VCaP (cell line): ENCODE measurements at regions not wholly inside any gene's neighbourhood (a gene's known extent, or its start where the extent isn't known, plus 50 kb on each side); places are given as distances from the start of the nearest gene placed in this dataset.

Experiments used
- H3K27ac ChIP-seq: fragments of 450-650 bp; 2 replicates; pipeline ENCODE4 v1.5.1; 2017
- CTCF ChIP-seq: fragments of 450-650 bp; conservative IDR thresholded peaks from 2 replicates; pipeline ENCODE4 v1.5.1; 2017; ENCODE audit warnings: mild to moderate bottlenecking, moderate library complexity

- H3K27ac ChIP-seq = no peak overlapping the region
- TF ChIP-seq CTCF = no peak
Observed at GRCh38 chr5:144913661-144914060, 743.0 kb downstream of the KCTD16 start.

- no peak overlapping the region for H3K27ac ChIP-seq
- no peak for TF ChIP-seq CTCF
Observed at GRCh38 chr5:144896473-144896872, 725.8 kb downstream of the KCTD16 start.

- no peak for TF ChIP-seq CTCF
- H3K27ac ChIP-seq = no peak overlapping the region
Observed at GRCh38 chr5:144886668-144887067, 716.0 kb downstream of the KCTD16 start.

- H3K27ac ChIP-seq = no peak overlapping the region
- no peak for TF ChIP-seq CTCF
Observed at GRCh38 chr5:144882739-144883283, 712.1 kb downstream of the KCTD16 start.

- TF ChIP-seq CTCF = no peak
Observed at GRCh38 chr5:144880513-144880912, 709.8 kb downstream of the KCTD16 start.

GRCh38 chr5:144876990-144877389 lies 706.3 kb downstream of the KCTD16 start:
- H3K27ac ChIP-seq = no peak overlapping the region
- no peak for TF ChIP-seq CTCF

More at GRCh38 chr5:144880513-144880912, 709.8 kb downstream of the KCTD16 start:
- no peak overlapping the region for H3K27ac ChIP-seq

GRCh38 chr5:144873076-144873475 lies 702.4 kb downstream of the KCTD16 start:
- no peak for TF ChIP-seq CTCF
- H3K27ac ChIP-seq = no peak overlapping the region
